Cardiac fibroblast (primary cell): ENCODE measurements at regions not wholly inside any gene's neighbourhood (a gene's known extent, or its start where the extent isn't known, plus 50 kb on each side); places are given as distances from the start of the nearest gene placed in this dataset.

Source experiments
- DNase-seq, 2 donors: peaks; one replicate each; pipeline versions ENCODE4 v3.0.0 to v3.0.0-alpha.2; 2010; ENCODE audit warnings: low read depth in 2 of 2
- H3K4me3 ChIP-seq, 2 donors: replicated peaks in 1 of 2; 1 replicate in 1 of 2; 2 replicates in 1 of 2; pipeline ENCODE4 v1.5.1; 2011; ENCODE audit warnings: low read depth in 2 of 2, low read length in 2 of 2, mild to moderate bottlenecking in 2 of 2, moderate library complexity in 1 of 2
- TF ChIP-seq, protein P1 (sequence below): IDR thresholded peaks from one replicate; pipeline ENCODE4 v1.5.1; 2011; ENCODE audit warnings: low read depth, mild to moderate bottlenecking, low read length, inconsistent platforms

DNA sequence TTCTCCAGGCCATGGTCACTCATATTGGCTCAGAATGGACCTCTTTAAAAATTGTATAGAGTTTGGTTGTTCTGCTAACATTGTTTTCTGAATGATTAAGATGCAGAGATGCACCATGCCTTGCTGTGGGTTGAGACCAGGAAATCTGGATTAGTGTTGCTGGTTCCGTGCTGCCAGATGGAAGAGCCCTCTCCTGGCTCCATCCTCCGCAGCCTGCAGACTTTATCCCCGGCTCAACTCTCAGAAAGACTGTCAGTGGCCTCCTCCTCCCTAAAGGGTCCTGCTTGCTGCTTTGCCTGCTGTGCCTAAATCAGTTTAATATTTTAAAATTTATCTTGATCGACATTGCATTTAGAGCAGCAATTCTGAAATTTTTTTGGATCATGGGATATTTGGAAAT is 196.7 kb downstream of the TENT4A start:
- no peak for DNase-seq
- TF ChIP-seq, protein P1, sequence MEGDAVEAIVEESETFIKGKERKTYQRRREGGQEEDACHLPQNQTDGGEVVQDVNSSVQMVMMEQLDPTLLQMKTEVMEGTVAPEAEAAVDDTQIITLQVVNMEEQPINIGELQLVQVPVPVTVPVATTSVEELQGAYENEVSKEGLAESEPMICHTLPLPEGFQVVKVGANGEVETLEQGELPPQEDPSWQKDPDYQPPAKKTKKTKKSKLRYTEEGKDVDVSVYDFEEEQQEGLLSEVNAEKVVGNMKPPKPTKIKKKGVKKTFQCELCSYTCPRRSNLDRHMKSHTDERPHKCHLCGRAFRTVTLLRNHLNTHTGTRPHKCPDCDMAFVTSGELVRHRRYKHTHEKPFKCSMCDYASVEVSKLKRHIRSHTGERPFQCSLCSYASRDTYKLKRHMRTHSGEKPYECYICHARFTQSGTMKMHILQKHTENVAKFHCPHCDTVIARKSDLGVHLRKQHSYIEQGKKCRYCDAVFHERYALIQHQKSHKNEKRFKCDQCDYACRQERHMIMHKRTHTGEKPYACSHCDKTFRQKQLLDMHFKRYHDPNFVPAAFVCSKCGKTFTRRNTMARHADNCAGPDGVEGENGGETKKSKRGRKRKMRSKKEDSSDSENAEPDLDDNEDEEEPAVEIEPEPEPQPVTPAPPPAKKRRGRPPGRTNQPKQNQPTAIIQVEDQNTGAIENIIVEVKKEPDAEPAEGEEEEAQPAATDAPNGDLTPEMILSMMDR: no peak
- H3K4me3 ChIP-seq: no peak overlapping the region

- TF ChIP-seq, protein P1: no peak
- DNase-seq: no peak
- H3K4me3 ChIP-seq: no peak overlapping the region
Measured at GRCh38 chr5:6910950-6911349, 197.7 kb downstream of the TENT4A start.

GRCh38 chr5:6914347-6914746 is 201.1 kb downstream of the TENT4A start:
- TF ChIP-seq, protein P1: no peak
- no peak for DNase-seq
- no peak overlapping the region for H3K4me3 ChIP-seq

- TF ChIP-seq, protein P1: no peak
Measured at GRCh38 chr5:6915574-6915973, 202.3 kb downstream of the TENT4A start.

GRCh38 chr5:6918255-6918654 is 205.0 kb downstream of the TENT4A start:
- H3K4me3 ChIP-seq: no peak overlapping the region
- TF ChIP-seq, protein P1: no peak
- DNase-seq: no peak

More at GRCh38 chr5:6915574-6915973, 202.3 kb downstream of the TENT4A start:
- DNase-seq: no peak
- no peak overlapping the region for H3K4me3 ChIP-seq

DNA sequence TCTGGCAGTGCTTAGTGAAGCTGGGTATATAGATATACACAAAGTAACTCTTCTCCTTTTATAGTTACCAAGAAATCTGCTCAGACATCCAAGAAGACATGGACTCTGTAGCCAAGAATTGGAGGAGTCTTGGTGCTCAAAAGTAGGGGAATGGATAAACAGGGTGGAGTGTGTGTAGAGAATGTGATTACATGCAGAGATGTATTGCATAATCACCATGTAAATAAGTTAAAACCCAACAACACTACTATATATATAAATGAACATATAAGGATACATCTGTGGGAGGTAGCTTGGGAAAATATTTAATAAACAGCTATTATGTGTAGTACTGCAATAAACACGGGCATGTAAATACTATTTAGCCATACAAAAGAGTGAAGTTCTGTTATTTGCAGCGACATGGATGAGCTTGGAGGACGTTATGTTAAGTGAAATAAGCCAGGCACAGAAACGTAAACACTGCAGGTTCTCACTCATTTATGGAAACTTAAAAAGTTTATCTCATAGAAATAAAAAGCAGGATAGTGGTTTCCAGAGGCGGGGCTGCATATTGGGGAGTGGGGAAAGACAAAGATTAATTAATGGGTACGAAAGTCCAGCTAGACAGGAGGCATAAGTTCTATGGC is 207.5 kb downstream of the TENT4A start:
- TF ChIP-seq, protein P1: no peak
- no peak for DNase-seq
- H3K4me3 ChIP-seq: no peak overlapping the region
